ENCODE measurements at regions not wholly inside any gene's neighbourhood (a gene's known extent, or its start where the extent isn't known, plus 50 kb on each side); places are given as distances from the start of the nearest gene placed in this dataset.

DNA sequence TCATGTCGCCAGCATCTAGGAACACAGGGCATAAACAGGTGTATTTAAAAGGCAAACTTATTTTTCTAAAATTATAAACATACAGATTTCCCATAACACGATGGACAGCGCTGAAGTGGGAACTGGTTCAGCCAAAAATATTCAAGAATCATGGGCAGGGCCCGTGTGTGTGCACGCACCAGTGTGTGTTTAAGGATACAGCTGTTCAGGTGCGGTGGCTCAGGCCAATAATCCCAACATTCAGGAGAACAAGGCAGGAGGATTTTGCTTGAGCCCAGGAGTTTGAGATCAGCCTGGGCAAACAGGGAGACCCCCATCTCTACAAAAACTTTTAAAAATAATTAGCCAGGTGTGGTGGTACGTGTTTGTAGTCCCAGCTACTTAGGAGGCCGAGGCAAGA is 288.6 kb upstream of the HDAC4 start:
- no peak for DNase-seq (ENCODE audit: low spot score)

DNA sequence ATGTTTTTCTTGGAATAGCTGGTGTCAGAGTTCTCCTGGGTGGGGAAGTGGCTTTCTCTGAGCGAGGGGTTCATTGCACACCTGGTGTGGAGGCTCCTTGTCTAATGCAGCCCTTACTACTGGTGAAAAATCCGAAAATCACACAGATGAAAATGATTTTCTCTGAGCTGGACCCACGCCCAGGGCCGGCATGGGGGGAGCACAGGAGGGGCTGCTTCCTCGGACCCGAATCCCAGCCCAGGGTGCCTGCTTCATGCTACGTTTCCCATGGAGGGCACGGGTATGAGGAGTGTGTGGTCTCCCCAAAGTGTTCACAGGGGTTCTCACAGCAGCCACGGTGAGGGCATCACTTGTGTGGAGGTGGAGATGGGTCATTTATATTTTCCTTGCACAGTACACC is 288.0 kb upstream of the HDAC4 start:
- no peak for DNase-seq (ENCODE audit: low spot score)

DNA sequence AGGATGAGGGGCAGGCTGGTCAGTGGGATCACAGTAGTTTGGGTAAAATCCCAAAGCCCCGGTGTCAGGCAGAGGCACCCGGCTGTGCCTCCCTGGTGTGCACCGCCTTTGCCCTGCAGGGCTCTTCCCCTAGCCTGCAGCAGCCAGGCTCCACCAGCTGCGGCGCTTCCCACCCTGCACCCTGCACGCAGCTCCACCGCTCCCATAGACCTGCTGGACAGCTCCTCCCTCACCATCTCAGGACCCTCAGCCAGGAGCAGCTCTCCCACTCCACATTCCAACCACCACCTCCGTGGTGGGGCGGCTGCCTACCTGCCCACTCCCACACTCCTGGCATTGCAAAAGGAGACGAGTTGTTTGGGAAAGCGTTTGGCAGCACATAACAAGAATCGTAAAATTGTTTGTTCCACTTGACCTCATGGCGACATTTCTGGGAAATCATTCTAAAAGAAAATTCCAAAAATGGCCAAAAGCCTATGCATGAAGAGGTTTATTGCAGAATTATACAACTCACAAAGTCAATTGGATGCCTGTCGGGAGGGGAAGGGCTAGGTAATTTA is 287.4 kb upstream of the HDAC4 start:
- no peak for DNase-seq (ENCODE audit: low spot score)

DNA sequence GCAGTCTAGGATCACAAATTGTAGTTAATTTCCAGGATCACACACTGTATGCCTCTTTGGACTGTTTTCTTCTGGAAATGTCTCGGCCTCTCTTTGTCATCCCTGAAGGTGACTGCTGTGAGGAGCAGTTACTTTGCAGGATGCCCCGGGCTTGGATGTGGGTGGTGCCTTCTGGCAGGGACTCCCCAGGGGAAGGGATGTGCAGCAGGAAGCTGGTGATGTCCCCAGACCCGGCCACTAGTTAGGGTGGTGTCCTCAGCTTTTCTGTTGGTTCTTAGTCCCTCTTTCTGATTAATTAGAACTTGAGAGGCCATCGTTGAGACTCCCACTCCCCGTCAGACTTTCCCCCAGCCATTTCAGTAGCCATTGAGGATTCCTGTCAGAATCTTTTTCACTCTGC is 286.6 kb upstream of the HDAC4 start:
- DNase-seq (ENCODE audit: low spot score) = no peak

DNA sequence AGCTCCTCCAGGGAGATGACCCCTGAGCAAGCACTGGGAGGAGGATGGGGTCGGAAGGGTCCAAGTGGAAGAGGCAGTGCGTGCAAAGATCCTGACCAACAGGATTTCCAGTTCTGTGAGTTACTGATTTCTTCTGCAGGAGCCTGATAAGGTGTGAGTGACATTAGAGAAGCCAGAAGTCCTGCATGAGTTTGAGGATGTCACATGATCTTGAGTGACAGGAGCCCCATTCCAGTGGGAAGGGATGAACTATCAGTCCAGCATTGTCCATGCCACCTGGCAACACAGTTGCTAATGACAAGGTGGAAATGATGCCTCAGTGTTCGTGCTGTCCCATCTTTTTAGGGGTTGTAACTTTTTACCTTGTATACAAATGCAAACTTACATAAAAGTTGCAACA is 285.1 kb upstream of the HDAC4 start:
- no peak for DNase-seq (ENCODE audit: low spot score)

DNA sequence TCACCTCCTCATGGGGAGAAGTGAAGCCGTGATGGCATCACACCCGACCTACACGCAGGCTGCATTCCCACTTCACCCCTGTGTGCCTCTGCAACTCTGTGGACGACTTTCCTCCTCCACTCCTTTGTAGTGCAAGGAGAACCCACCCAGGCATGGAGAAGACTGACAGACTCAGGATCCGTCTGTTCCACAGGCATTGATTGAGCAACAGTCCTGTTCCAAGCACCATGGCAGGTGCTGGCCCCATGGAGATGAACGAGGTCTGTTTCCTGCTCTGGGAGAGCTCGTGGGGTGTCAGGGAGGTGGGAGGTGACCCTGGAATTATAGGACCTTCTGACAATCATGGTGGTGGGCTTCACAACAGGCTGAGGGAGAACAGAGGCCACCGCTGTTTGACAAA is 284.7 kb upstream of the HDAC4 start:
- no peak for DNase-seq (ENCODE audit: low spot score)

DNA sequence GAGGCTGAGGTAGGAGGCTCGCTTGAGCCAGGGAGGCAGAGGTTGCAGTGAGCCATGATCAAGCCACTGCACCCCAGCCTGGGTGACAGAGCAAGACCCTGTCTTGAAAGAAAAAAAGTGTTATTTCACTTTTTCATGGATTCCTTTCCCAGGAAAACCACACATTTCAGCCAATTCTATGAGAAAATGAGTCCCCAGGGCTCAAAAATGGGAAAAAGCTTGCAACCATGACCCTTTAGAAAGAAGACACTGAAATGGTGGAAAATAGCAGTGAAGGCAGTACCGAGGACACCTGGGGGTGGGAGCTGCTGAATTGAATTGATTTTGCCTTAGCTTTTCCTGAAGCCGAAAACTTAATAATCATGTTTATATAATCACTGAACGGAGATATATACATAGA is 284.2 kb upstream of the HDAC4 start:
- DNase-seq (ENCODE audit: low spot score) = no peak

DNA sequence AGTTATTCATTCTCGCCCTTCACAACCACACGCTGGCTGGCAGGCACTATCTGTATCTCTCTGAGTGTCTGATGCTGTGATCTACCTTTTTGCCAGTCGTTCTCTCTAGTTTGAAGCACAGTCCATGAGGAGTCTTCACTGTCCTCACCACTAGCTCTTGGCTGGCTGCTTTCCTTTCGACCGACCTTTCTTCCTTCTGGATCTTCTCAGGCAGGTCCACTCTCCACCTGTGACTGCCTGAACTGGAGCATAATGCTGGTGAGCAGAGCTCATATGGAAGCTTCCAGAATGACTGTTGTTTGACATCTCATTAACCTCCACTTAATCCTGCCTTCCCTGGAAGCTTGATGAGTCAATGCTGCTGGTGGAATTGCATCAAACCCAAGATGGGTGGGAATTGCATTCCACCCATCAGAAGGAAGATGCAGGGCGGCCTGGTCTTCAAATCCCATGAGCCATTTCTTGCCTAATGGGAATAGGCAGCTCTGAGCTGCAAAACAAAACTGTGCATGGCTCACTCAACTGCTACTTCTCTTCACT is 283.5 kb upstream of the HDAC4 start:
- no peak for DNase-seq (ENCODE audit: low spot score)

DNA sequence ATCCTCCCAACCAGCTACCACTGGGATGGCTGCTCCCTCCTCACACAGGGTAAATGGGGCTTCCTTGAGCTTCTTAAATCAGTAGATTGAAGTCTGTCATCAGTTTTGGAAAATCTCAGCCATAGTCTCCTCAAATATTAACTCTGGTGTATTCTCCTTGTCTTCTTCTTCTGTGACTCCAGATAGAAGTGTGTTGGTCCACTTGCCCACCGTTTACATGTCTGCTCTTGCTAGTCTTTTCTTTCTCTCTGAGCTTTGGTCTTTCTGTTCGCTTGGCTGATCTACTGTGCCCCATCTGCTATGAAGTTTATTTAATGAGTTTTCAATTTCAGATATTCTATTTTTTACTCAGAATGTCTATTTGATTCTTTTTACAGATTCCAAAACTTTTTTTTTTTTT is 281.7 kb upstream of the HDAC4 start:
- DNase-seq (ENCODE audit: low spot score) = no peak

DNA sequence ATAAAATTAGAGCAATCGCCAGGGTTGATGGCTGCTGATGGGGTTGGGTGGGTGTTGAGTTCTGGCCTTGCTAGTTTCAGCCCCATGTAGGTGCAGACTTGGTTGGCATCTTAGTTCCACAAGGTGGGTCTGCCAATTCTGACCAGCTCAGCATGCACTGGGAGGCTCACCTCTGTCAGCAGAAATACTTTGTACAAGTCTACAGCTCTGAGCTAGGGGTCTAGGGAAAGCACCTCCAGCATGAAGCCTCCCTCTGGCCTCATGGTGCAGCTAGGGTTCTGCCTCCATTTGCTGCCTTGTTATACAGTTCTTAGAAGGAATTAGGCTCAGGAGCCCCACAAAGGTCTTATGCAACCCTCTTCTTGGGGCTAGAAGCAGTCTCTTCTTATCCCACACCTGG is 278.9 kb upstream of the HDAC4 start:
- no peak for DNase-seq (ENCODE audit: low spot score)

DNA sequence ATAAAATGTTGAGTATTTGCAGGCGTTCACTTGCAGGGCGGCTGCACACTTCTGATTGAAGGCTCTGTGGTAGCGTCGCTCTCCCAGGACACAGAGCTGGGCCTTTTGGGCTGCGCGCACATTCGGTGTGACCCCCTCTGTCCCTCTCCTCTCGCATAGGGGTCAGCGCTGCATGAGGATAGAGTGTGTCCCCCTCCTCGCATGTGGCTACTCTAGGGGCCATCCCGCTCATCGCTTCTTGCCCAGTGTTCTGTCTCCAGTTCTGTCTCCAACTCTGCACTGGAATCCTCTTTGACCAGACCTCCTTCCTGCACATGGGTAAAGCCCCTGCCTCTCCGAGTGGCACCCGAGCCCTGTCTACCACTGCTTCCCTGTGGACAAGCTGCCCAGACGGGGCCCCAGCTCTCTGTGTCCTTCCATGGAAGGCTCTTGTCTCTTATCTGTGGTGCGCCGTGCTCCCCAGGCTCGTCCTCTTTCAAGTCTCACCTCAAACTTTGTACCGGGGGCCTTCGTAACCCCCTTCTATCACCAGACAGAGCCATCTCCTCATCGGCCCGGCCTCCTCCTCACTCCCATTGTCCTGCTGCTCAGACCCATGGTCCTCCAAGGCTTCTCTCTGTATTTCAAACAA is 278.0 kb upstream of the HDAC4 start:
- DNase-seq (ENCODE audit: low spot score) = no peak

DNA sequence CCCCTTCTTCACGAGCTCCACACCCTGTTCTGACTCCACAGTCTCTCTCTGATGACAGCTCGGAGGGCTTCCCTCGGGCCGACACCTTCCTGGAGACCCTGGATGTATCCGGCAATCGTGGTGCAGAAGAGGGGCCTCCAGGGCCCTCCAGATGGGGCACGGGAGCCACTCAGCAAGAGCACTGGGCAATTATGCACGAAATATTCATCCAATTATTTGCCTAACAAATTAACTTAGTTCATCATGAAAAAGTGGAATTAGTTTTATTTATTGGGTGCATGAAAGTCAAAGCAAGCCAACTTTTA is 277.3 kb upstream of the HDAC4 start:
- no peak for DNase-seq (ENCODE audit: low spot score)

DNA sequence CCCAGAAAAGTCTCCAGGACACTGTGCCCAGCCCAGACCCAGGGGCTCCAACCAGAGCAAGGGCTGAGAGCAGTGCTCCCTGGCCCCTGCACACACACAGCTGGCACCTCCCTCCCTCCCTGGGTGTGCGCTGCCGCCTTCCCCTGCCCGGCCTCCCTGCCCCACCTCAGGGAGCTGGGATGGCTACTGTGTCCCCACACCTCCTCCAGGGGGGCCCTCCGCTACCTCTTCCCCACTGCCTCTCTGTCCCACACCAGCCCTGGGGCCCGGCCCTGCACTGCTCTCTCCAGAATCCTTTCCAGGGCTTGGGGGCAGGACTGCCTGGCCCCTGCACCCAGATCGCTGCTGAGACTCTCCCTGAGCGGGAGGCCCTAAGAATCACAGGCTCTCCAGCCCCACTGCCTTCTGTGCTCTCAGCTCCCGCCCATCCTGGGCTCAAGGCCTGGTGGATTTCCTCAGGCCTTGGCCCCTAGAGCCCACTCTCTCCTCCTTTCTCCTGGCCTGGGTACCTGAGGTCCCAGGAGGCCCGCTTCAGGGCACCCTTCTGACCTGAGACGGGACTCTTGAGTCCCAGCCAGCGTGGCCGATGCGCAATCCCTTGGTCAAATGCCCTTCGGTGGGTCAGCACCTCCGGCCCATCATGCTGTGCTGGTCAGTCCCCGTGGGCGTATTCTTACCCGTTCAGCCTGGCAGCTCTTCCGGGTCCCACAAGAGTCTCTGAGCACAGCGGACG is 276.8 kb upstream of the HDAC4 start:
- DNase-seq (ENCODE audit: low spot score) = no peak

DNA sequence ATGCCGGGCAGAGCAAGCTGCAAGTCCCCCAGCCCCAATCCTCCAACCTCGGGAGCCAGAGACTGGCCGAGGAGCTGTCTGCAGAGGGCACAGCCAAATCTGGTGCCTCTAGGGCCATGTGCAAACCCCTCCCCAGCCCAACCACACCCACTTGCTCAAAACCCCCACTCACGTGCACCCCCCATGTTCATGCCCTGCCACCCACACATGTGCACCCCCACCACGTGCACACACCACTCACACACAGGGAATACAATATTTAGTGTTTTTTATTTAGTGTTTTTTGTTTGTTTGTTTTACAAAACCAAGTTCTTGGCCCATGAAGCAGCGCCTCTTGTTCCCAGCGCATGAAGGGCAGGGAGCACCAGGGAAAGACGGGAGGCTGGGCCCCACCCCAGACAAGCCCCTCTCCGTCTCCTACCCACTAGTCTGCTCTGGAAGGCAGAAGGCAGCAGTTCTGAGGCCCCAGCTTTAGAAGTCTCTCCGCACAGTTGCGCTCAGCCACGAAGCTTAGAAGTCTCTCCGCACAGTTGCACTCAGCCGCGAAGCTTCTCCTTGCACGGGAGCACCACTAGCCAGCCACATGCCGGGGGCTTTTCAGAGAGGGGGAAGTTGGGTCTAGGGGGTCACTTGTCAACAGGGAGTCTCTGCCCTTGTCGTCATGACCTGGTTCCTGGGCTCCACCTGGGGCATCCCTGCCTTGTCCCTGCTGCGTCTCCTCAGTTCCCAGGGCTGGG is 276.1 kb upstream of the HDAC4 start:
- no peak for DNase-seq (ENCODE audit: low spot score)

DNA sequence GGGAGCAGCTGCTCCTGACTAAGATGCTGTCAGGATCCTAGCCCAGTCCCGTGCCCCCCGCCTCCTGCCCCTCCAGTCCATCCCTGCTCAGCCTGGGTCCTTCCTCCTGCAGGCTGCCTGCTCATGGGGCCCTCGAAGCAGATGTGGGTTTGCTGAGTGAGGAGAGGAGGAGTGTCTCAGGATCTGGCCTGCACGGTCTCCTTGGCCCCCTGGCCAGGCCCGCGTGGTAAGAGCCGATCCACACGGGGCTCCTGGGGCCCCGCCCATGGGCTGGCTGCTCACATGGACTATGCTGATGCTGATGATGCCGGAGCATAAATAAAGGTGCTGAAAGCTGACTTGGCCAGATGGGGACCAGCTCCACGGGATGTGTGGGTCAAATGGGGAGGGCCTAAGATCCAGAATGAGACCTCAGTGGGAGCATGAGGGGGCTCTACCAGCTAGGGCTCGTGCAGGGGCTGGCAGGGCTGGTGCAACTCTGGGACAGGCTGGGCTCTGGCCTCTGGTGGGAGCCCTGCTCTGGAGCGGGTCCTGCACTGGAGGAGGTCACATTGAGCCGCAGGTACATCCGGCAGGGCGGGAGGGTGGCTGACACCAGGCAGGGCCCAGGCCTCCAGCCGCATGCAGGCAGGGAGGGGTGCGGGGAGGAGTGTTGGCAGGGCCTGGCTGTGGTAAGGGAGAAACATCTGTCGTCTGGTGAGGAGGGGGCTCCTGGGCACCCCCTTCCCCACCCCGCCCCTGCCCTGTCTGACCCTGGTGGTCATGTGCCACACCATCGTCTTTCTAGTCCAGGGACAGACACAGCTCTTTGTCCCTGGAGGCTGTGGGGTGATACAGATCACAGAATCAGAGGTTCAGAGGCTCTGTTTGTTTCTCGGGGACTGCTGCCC is 275.3 kb upstream of the HDAC4 start:
- no peak for DNase-seq (ENCODE audit: low spot score)

DNA sequence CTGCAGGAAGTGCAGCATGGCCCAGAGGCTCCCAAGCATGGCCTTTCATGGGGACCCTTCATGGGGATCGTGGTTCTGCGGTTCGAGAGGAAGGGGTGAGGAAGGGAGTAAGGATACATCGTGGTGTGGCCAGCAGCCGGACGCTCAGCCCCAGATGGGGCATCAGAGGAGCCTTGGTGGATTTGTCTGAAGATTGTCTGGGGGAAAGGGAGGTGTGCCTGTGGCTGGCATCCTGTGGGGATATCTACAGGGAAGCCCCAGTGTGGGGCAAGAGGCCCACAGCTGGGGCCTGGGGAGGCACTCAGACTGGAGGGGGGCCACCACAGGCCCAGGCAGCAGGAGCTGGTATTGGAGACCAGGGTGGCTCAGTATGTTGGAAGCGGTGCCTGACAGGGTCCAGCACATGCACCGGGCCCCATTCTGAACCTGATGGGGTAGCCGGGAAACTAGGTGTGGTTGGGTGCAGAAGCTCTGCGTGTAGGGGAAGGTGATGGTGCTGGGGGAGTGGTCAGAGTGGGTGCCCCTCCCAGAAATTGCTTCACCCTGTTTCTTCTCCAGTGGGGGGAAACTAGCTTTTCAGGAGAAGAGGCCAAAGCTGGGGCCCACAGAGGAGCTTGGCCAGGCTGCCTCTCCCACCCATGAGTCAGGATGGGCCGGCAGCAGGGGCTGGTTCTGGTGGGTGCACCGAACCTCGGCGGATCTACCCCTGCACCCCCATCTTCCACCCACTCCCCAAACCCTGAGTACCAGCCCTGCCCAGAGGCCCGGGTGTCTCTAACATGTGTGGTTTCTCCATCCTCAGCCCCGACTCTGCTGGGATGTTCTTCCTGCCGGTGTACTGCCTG is 274.4 kb upstream of the HDAC4 start:
- DNase-seq (ENCODE audit: low spot score) = no peak

DNA sequence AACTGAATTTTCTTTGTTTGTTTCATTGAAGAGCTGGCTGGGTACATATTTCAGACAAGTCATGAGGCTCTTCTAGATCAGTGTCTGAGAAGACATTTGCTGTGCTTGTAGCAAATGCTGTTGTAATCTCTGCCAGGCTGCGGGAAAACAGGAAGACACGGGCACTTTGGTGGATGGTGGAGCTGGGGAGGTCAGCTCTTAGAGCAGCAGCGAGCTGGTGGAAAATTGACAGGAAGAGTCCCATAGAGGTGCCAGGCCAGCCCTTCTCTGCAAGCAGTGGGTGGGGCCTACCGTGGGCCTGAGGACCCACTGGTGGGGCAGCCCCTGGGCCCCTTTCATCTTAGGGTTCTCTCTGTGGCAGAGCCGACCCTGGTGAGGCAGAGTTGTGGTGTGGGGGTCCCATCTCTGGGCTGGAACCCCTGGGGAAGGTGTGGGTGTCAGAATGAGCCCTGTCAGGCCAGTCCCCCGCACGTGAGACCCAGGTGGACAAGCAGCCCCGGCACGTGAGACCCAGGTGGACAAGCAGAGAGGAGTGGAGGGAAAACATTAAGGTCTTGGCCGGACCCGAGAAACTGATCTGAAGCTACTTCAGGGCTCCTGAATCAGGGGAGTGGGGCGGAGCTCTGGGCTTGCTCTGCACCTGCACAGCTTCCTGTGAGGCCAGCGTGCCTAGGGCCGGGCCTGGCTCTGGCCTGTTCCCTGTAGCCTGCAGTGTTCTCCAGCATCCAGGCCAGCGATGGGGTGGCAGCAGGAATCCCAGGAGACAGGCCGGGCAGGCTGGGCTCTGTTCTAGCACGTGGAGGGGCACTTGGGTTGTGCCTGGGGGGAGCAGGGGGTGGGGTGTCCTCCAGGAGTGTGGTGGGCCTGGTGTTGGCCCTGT is 273.5 kb upstream of the HDAC4 start:
- no peak for DNase-seq (ENCODE audit: low spot score)

DNA sequence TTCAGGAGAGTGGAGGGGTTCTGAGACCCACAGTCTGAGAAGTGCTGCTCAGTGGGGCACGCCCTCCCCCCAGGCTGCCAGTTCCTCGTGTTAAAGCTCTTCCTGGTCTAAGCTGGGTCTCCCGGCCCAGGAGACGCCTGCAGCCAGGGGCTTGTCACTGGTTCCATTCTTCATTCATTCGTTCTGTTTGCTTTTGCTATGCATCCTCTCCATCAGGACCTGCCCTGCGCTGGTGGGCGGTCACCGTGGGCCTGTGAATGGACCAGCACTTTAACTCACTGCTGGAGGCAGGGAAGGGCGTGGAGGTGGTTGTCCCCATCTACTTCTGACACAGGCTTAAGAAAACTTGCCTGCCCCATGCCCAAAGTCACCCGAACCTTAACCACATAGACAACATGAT is 272.8 kb upstream of the HDAC4 start:
- no peak for DNase-seq (ENCODE audit: low spot score)

DNA sequence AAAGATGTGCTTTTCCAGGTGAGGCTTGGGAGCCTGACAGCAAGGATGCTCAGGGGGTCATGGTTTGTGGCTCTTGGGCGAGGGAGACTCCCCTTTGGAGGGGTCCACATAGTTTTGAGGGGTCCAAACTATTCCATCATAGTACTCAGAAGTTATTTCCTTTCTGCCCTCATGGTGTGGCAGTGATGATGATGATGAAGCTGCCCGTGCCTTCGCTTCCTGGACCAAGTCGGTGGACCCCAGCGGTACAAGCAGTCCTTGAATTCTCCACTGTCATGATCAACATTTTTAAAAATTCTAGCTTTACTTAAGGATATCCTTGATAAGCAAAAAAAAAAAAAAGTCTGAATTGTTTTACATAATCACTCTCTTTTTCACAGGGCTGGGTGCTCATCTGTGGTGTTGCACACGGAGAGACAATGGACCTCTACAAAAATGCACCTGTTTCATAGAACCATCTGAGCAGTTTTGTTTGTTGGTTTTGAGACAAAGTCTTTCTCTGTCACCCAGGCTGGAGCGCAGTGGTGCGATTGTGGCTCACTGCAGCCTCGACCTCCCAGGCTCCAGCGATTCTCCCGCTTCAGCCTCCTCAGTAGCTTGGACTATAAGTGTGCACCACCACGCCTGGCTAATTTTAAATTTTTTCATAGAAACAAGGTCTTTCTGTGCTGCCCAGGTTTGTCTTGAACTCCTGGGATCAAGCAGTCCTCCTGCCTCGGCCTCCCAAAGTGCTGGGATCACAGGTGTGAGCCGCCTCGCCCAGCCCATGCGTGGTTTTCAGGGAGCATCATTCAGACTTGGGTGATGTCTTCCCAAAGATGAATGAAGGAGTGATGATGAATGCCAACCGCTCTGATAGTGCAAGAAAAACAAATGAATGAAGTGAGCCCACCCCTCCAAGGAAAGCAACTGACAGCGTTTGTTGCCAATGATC is 271.4 kb upstream of the HDAC4 start:
- no peak for DNase-seq (ENCODE audit: low spot score)
